GM19023 (cell line): ENCODE measurements at regions not wholly inside any gene's neighbourhood (a gene's known extent, or its start where the extent isn't known, plus 50 kb on each side); places are given as distances from the start of the nearest gene placed in this dataset.
A peak's percentile ranks its signal among the peaks of the same experiment; 100 is the strongest.
"Not testable (repeated sequence)": the region's sequence is repeated elsewhere in the genome, so short reads cannot be mapped to it uniquely, and the experiment has no call there.

Source experiments
- ATAC-seq: cut with Tn5 transposase; IDR thresholded peaks from one replicate; pipeline ENCODE4 v1.9.1; 2021; ENCODE audit warnings: mild to moderate bottlenecking, moderate library complexity; ENCODE audit not compliant: unreplicated experiment

DNA sequence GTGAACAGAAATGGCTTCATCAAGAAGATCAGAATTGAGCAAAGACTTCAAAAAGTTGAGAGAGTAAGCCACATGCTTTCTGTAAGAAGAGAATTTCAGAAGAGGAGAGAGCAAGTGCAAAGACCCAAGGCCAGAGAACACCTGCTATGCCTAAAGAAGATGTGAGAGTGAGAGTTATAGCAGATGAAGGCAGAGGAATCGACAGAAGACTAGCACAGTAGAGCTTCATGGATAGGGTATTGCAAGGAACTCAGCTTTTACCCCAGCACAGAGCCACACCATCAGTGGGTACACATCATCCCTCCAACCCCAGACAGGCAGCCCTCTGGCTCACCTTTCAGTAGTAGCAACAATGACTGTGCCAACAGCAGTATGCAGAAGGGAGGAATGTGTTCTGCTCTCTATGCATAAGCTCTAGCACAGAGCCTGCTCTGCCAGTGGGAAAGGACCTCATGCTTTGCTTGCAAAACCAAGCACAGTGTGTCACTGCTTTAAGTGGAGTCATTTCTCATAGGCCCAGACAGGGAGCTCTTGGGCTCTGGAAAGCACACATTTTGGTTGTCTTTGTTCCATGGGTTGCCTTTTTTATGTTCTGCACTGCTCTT lies 318.6 kb downstream of the NAF1 start:
- ATAC-seq = peak; percentile 48

DNA sequence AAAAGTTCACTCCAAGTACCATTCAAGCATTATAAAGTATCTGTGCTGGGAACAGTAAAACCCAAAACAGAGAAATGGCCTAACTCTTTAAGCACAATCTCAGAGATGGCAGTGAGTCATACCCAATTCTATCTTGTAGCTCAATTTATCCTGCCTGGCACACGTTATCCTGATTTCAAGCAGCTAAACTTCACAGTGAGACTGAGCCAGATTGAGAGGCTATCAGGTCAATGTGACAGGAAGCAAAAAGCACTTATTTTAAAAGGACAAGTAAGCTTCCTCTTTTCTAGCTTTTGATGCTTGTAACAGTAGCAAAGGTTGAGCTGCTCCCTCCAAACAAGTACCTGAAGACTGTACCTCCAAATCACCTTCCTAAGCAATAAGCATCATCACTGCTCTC lies 324.9 kb downstream of the NAF1 start:
- ATAC-seq = no peak

DNA sequence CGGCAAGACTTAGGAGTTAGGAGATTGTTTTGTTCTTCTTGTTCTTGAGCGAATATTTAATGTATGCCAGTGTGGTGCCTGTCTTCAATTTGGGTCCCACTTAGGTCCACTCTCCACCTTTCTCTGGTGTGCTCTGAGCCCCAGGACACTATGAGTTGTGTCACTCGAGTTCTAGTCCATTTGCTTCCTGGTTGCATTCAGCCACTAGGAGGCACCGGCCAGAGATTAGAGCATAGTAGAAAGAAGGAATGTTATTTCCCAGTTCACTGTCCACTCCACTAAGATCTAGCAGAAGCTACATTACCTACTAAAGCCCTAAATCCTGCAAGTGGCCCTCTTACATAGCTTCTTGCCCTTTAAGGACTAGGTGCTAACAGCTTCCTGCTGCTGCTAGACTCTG lies 326.9 kb downstream of the NAF1 start:
- ATAC-seq = no peak

DNA sequence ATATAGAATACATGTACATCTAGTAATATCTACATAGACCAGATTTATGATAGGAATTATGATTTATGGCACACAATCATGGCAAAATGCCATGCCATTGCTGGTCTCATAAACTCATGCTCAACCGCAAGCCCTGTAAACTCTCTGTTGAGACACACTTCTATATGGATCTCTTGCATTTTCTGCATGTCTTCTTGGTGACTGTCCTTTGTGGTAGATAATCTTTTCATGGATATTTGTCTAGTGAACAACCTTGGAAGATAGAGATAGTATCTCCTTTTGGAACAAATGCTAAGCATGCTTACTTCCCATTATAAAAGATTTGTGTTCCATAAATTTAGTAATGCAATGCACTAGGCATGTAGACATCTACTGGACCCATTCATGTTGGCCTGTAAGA lies 328.0 kb downstream of the NAF1 start:
- ATAC-seq = no peak

DNA sequence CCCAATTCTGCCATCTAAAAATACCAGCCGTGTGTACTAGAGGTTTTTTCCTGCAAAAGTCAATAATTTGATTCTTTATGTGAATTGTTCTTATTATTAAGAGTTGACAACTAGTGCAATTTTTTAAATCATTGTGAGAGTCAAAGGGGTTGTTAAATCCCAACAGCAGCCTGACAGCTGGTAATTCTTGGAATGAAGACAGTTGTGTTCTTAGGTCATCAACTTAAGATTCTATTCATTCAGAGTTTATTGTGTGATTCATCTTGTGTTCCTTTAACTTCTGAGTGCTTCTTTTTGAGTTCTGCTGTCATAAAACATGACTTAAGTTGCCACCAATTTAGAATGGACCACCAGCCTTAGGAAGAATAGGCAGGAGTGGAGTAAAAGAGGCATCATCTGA lies 329.0 kb downstream of the NAF1 start:
- ATAC-seq = no peak

DNA sequence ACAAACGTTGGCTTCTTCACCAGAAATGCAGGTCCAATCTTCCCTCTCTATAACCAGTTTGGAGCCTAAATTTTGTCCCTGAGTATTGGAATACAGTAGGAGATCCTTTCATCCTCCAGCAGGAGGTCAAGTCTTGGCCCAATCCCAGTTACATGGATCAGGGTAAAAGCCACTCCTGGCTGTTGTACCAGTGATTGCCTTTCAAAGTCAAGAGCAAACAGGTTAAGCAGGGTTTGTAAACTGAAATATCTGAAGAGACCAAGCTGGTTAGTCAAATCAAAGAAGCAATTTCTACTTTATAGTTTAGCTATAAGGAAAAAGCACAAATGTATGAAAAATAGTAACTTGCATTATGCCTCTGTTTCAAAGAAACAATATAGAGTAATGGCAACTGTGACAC lies 329.4 kb downstream of the NAF1 start:
- no peak for ATAC-seq

DNA sequence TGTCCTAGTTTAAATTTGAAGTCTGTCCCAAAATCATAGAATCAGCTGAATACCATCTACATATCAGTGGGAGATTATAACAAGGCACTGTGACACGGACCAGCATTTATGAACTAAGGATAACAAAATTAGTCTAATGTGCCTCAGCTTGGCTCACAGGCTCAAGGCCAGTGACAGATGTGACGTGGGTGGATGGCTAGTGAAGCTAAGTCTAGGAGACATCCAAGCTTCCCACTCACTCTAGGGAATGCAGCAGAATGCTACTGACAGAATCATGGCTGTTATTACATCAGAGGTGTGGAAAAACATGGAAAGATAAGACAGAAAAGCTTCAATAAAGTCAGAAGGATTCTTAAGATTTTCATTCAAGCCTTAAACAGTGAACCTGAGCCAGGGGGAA lies 329.9 kb downstream of the NAF1 start:
- no peak for ATAC-seq

DNA sequence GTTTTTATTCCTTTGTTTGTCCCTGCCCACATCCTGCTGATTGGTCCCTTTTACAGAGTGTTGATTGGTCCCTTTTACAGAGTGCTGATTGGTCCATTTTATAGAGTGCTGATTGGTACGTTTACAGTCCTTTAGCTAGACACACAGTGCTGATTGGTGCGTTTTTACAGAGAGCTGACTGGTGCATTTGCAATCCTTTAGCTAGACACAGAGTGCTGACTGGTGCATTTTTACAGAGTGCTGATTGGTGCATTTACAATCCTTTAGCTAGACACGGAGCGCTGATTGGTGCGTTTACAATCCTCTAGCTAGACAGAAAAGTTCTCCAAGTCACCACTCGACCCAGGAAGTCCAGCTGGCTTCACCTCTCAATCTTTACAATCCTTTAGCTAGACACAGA lies 330.4 kb downstream of the NAF1 start:
- not testable (repeated sequence) for ATAC-seq

DNA sequence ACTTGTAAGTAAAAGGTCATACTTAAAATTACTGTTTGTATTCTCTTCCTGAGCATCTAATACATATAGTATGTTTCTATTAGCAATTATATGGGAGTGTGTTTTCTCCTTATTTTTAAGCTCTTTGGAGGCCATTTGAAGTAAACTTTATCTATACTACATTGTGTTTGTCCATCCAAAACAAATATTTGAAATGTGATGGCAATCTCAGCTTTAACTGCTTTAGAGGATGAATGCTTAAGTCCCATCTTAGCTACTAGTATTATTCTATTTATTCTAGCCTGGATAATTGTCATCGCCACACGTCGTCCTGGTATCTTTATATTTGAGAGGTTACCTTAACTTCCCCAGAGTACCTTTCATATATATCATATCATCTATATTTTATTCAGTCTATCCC lies 335.8 kb downstream of the NAF1 start:
- no peak for ATAC-seq

DNA sequence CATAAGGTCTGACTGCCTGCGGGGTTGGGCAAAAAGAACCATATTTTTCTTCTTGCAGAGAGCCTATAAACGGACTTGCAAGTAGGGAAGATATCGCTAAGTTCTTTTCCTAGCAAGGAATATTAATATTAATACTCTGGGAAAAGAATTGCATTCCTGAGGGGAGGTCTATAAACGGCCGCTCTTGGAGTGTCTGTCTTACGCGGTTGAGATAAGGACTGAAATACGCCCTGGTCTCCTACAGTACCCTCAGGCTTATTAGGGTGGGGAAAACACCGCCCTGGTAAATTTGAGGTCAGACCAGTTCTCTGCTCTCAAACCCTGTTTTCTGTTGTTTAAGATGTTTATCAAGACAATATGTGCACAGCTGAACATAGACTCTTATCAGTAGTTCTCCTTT lies 349.3 kb downstream of the NAF1 start:
- ATAC-seq = not testable (repeated sequence)

DNA sequence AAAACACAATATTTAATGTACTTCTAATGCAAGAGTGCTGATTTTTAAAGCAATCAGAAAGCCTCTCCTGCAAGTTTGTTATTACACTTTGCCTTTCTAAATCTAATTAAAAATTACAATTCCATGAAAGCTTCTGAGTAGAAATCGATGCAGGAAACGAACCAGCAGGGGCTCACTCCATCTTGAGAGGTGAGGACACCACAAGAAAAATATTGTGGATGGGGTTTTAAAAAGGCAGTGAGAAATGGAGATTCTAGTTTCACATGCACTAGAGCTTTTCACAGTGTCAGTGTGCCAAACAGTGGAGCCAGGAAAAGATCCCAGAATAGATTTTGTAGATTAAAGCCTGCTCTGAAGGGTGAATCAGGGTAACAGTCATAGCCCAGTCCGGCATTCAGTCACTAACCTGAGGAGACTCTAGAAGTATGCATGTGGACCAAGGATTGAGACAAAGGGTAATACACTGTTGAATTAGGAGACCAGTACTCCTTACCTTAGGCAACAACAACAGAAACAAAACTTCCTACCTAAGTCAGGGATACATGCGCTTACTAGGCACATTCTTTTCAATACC lies 362.3 kb downstream of the NAF1 start:
- no peak for ATAC-seq

DNA sequence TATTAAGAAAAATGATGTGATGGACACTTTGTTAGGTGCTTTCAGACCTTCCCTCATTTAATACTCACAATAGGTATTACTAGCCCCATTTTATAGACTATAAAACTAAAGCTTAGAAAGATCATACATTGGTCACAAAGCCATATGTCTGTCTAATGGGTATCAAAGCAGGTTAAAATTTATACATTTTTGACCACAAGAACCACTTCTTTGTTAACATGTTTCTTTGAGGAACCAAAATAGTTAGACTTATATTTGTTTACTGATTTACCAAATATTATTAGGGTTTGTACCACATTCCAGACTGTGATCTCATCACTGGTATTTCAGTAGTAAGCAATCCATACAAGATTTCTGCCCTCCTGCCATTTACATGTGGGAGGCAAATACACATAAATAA lies 363.3 kb downstream of the NAF1 start:
- ATAC-seq = no peak

DNA sequence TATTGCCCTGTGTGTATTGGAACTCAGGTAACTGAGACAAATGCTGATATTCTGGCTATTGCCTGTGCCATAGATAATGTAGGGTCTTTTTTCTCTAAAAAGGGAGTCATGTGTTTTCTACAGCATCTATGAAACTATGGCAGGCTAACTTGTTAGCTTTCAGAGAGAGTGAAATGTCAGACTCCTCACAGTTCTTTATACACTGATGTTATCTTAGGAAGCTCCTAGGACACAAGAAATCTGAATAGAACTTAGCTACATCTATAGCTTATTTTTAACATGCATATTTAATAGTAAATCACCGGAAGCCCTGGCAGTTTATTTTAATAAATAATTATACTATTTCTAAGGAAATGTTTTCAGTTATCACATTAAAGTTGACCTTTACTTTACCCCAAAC lies 369.6 kb downstream of the NAF1 start:
- ATAC-seq = no peak

DNA sequence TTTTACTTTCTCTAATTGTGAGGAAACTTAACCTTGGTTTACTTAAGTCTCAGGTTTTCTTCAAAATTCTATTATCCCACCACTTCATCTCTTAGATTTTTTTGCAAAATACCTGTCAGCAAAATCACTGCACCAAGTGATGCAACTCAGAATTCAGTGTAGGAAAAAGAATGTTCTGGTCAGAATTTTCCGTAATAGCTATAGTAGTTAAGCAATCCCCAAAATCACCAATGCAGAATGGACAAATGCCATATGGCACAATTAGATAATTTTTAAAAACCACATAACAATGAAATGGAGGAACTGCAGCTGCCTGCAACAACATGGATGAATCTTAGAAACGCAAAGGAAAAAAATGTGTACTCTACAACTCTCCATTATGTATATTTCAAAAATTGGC lies 373.1 kb downstream of the NAF1 start:
- ATAC-seq = no peak

DNA sequence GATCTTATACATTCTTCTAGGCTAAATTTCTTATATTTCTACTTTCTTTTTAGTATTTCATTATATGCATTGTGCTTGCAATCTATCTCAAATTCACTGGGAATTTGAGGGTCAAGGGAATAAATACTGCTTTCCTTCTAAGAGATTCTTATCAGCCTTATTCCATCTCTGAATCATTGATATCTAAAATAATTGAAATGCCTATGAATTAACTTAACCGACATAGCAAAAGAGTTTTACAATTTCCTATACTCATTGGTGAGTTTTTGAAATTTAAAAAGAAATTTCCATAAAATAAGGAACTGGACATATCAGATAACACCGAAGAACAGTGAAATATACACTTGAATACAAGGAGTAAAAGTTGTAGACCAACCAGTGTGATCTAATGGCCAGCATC lies 373.7 kb downstream of the NAF1 start:
- no peak for ATAC-seq

DNA sequence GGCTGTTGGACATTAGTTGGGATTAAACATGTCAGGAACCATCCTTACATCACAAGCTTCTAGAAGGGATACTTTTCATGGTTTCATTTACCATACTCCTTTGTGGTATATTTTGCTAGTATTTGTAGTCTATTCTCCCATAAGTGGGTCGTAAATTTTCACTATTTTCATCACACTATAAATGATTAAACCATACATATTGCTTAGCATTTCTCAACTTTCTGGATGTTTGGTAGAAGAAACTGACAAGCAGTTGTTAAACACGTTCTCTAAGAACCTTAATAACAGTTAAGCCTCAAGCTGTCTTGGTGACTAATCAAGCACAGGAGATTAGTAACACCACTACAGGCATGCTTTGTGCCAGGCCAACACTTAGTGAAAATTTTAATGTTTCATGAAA lies 375.5 kb downstream of the NAF1 start:
- ATAC-seq = no peak

DNA sequence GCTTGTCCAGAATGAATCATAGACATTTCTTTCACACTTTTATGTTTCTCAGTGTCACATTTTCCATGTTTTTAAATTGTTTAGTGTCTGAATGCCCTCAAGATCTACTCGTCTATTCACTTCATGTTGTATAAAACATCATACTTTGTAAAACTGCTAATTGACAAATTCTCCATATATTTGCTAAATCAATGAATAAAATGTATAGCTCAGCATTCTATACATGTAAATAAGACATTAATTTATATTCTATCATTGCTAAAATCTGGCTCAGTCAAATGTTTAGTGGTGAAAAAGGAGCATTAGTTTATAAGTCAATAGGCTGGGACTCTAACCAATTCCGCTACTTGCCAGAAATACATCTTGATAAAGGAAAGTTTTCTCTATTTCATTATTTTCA lies 379.6 kb downstream of the NAF1 start:
- ATAC-seq = no peak

DNA sequence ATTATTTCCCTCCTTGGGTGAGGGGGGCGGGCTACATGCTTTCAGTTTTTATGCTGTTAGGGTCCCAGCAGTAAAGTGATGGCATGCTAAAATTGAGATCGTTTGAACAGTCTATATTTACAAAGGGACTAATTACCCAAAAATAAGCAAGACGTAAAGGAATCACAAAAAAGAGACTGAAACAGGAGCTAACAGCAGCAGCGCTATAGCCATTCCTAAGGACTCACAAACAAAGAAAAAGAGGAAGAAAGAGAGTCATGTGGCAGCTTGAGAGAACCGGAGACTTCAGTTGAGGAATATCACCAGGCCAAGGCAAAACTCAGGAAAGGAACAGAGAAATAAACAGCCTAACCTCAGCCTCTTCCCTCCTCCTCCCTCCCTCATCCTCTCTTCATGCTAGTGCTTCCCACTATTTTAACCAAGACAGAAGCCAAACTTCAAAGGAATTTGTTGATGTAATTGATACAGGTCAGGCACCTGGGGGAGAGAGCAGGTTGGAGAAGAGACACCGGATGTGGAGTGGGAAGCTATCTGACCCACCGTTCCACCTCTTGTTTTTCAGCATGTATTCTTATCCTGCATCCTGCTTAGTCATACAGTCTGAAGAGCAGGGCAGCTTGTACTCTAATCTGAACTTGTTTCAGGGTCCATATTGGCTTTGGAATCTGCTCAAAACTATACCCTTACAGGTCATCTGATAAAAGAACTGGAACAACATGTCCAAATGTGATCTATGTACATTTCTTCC lies 383.7 kb downstream of the NAF1 start:
- no peak for ATAC-seq

DNA sequence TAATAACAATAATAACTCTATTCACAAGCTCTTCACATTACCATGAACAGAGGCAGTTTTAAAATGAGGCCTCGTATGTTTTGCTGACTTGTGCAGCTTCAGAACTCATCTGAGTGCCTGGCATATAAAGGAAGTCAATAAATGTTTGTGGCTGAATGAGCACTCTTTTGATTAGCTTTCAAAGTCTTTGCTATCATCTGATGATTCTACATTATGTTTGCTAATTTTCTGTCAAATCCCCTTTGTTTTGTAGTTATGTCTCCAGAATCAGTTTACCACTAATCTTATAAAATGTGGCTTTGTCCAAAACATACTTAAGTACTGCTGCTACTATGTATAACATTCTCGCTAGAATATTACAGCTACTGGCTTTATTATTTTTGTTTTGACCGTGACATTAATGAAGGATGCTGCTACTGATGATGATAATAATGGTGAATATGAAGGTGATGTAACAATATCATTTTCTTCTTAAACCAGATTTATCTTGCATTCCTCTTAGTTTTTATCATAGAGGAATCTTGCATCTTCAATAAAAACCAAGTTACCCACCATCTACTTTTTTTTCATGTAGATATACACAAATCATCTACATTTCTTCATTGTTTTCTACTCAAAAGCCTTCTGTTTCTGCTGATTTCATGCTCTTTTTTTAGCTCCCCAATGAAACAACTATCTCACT lies 384.5 kb downstream of the NAF1 start:
- ATAC-seq = no peak

DNA sequence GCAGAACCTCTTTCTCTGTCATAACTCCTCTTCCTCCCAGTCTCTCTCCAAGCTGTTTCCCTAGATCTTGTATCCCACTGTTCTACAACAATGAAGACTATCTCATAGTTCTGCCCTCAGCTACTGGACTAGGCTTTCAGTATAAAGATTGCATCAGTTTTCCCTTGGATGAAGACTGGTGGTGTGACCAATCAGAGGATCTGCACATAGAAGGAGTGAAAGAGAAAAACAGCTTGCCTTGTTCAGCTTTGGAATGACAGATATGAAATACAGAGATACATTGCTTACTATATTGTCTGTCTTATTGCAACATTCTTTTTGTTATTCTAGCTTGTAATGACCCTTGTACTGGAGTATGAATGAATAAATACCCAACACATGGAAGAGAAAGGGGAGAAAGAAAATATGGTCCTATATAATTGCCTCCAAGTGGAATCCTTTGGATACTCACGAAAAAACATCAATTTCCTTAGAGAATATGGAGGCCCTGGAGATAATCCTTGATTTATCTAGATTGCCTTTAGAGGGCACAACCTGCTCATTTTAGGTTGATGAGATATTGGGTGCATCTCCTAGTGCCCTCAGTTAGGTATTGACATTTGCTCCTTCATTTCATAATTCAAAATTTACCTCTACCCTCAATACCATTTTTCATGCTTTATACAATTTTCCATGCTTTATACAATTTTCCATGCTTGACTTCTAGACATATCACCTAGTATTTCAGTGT lies 395.8 kb downstream of the NAF1 start:
- ATAC-seq = no peak

DNA sequence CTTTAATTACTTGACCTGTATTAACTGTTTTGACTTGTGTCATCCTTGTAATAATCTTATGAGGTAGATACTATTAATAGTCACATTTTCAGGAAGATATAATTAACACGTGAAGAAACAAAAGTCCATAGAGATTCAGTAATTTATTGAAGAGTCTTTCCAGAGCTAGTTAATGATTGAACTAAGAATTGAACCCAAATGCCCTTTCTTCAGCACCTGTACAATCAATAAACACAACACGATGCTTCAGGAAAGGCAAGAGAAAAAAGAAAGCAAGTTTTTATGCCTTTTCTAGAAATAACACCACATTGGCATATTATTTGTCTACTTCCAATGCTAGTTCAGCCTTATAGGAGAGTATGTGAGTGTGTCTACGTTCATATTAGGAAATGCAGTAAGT lies 399.6 kb downstream of the NAF1 start:
- no peak for ATAC-seq
